A549 (cell line): ENCODE measurements at regions not wholly inside any gene's neighbourhood (a gene's known extent, or its start where the extent isn't known, plus 50 kb on each side); places are given as distances from the start of the nearest gene placed in this dataset.

Source experiments
- ATAC-seq, 2 experiments: fragments of 200-7000 bp in 1 of 2; fragments of >200 bp in 1 of 2; cut with Nextera tagmentation in 1 of 2; cut with Tn5 transposase in 1 of 2; 3 replicates each; pipeline versions ENCODE4 v1.8.0 to v1.9.1; 2018 to 2020; ENCODE audit warnings: mild to moderate bottlenecking in 1 of 2, moderate library complexity in 1 of 2
- CTCF ChIA-PET: fragments of 300-600 bp; sonication (Branson Sonifier 250); formaldehyde crosslinking; extraction: SDS; loops from one replicate; lab custom pipeline; 2021; ENCODE audit warnings: antibody characterized with exemption, inconsistent platforms; lab: Yijun Ruan, JAX
- POLR2A ChIA-PET: fragments of 350-600 bp; formaldehyde crosslinking; extraction: SDS; loops from one replicate; lab custom pipeline; 2021; ENCODE audit warnings: antibody characterized with exemption, inconsistent platforms; lab: Yijun Ruan, JAX
- DNase-seq, 2 experiments: peaks; one replicate each; pipeline versions ENCODE4 v3.0.0 to v3.0.0-alpha.2; 2011 to 2016; ENCODE audit warnings: low read depth in 1 of 2, low spot score in 1 of 2
- FAIRE-seq: peaks from 2 replicates; lab custom pipeline; 2011; peaks lifted over from hg19 to GRCh38; lab: Jason Lieb, UNC
- H3K27ac ChIP-seq, 2 experiments: fragments of >200 bp; sonication (Bioruptor Twin); formaldehyde crosslinking; 3 replicates each; pipeline ENCODE4 v1.5.1; 2016 to 2017
- H3K4me1 ChIP-seq: fragments of >200 bp; sonication (Bioruptor Twin); formaldehyde crosslinking; 3 replicates; pipeline ENCODE4 v1.6.1; 2016
- H3K4me2 ChIP-seq: fragments of >200 bp; sonication (Bioruptor Twin); formaldehyde crosslinking; 3 replicates; pipeline ENCODE4 v1.6.1; 2016
- H3K4me3 ChIP-seq: fragments of >200 bp; sonication (Bioruptor Twin); formaldehyde crosslinking; 3 replicates; pipeline ENCODE4 v1.5.1; 2016
- H3K9me3 ChIP-seq: fragments of >200 bp; sonication (Bioruptor Twin); formaldehyde crosslinking; 3 replicates; pipeline ENCODE4 v1.6.1; 2016
- ATOH8 ChIP-seq: fragments of 250-450 bp; sonication (Bioruptor Pico); IDR thresholded peaks from 2 replicates; pipeline ENCODE4 v1.5.0; 2020; ENCODE audit warnings: low read depth, mild to moderate bottlenecking, moderate library complexity
- BHLHE40 ChIP-seq: IDR thresholded peaks from 2 replicates; pipeline ENCODE4 v1.6.1; 2012; ENCODE audit warnings: low read depth, low read length, inconsistent platforms
- CBX2 ChIP-seq: fragments of 200-600 bp; sonication (generic); IDR thresholded peaks from 2 replicates; pipeline ENCODE4 v1.6.1; 2016; ENCODE audit warnings: low read depth, mild to moderate bottlenecking, borderline replicate concordance
- CBX8 ChIP-seq: fragments of 200-600 bp; sonication (generic); IDR thresholded peaks from 2 replicates; pipeline ENCODE4 v1.6.1; 2016
- EHF ChIP-seq: fragments of 250-450 bp; sonication (Bioruptor Pico); IDR thresholded peaks from 2 replicates; pipeline ENCODE4 v1.5.0; 2020; ENCODE audit warnings: mild to moderate bottlenecking
- EHMT2 ChIP-seq: fragments of 200-600 bp; sonication (generic); IDR thresholded peaks from 2 replicates; pipeline ENCODE4 v1.6.1; 2016; ENCODE audit warnings: antibody characterized with exemption, low read depth, mild to moderate bottlenecking, moderate library complexity
- ELK1 ChIP-seq: fragments of 150-350 bp; IDR thresholded peaks from 2 replicates; pipeline ENCODE4 v1.6.1; 2014; ENCODE audit warnings: low read depth, mild to moderate bottlenecking, low read length
- EP300 ChIP-seq, 2 experiments: fragments of >200 bp; sonication (Bioruptor Twin); formaldehyde crosslinking; IDR thresholded peaks; 2 replicates in 1 of 2; 3 replicates in 1 of 2; pipeline ENCODE4 v1.6.1; 2016 to 2017
- ESRRA ChIP-seq: fragments of 150-350 bp; IDR thresholded peaks from 2 replicates; pipeline ENCODE4 v1.6.1; 2014; ENCODE audit warnings: mild to moderate bottlenecking, low read length, borderline replicate concordance
- FOSL2 ChIP-seq, 2 experiments: fragments of 450-650 bp in 1 of 2; fragments of >200 bp in 1 of 2; sonication (Bioruptor Twin) in 1 of 2; formaldehyde crosslinking; IDR thresholded peaks; 2 replicates each; pipeline versions ENCODE4 v1.5.0 to v1.6.1; 2016 to 2020; ENCODE audit warnings: mild to moderate bottlenecking in 1 of 2, moderate library complexity in 1 of 2
- GATA3 ChIP-seq: IDR thresholded peaks from 2 replicates; pipeline ENCODE4 v1.6.1; 2012; ENCODE audit warnings: borderline replicate concordance
- HEYL ChIP-seq: fragments of 250-450 bp; sonication (Bioruptor Pico); IDR thresholded peaks from 2 replicates; pipeline ENCODE4 v1.8.0; 2021; ENCODE audit warnings: mild to moderate bottlenecking, moderate library complexity
- HMGXB4 ChIP-seq: fragments of 250-450 bp; sonication (Bioruptor Pico); IDR thresholded peaks from 2 replicates; pipeline ENCODE4 v1.5.0; 2021; ENCODE audit warnings: mild to moderate bottlenecking, moderate library complexity, borderline replicate concordance
- HOXA7 ChIP-seq: fragments of 250-450 bp; sonication (Bioruptor Pico); IDR thresholded peaks from 2 replicates; pipeline ENCODE4 v1.5.0; 2020; ENCODE audit warnings: mild to moderate bottlenecking, moderate library complexity
- HOXB13 ChIP-seq: fragments of 250-450 bp; sonication (Bioruptor Pico); IDR thresholded peaks from 2 replicates; pipeline ENCODE4 v1.5.0; 2020; ENCODE audit warnings: low read depth, mild to moderate bottlenecking, moderate library complexity
- HOXB5 ChIP-seq: fragments of 250-450 bp; sonication (Bioruptor Pico); IDR thresholded peaks from 2 replicates; pipeline ENCODE4 v1.5.0; 2020; ENCODE audit warnings: mild to moderate bottlenecking, moderate library complexity
- JUN ChIP-seq, 2 experiments: fragments of >200 bp; sonication (Bioruptor Twin); formaldehyde crosslinking; IDR thresholded peaks; 2 replicates in 1 of 2; 3 replicates in 1 of 2; pipeline ENCODE4 v1.6.1; 2016 to 2017
- JUNB ChIP-seq: fragments of >200 bp; sonication (Bioruptor Twin); formaldehyde crosslinking; IDR thresholded peaks from 2 replicates; pipeline ENCODE4 v1.6.1; 2016
- KDM1A ChIP-seq: fragments of 200-600 bp; sonication (generic); IDR thresholded peaks from 2 replicates; pipeline ENCODE4 v1.6.1; 2016; ENCODE audit warnings: low read depth, mild to moderate bottlenecking
- KDM5A ChIP-seq: fragments of 200-600 bp; sonication (generic); IDR thresholded peaks from 2 replicates; pipeline ENCODE4 v1.6.1; 2016; ENCODE audit warnings: antibody characterized with exemption, mild to moderate bottlenecking
- MAX ChIP-seq: IDR thresholded peaks from 2 replicates; pipeline ENCODE4 v1.6.1; 2012
- POLR2A ChIP-seq: IDR thresholded peaks from 2 replicates; pipeline ENCODE4 v1.6.1; 2012; ENCODE audit warnings: mild to moderate bottlenecking, low read length
- RCOR1 ChIP-seq: fragments of 150-350 bp; IDR thresholded peaks from 2 replicates; pipeline ENCODE4 v1.6.1; 2014; ENCODE audit warnings: antibody characterized with exemption, low read length, low read depth
- REST ChIP-seq: fragments of 200-600 bp; sonication (generic); IDR thresholded peaks from 2 replicates; pipeline ENCODE4 v1.6.1; 2016; ENCODE audit warnings: antibody characterized with exemption, mild to moderate bottlenecking, moderate library complexity
- RNF2 ChIP-seq: fragments of 200-600 bp; sonication (generic); IDR thresholded peaks from 2 replicates; pipeline ENCODE4 v1.6.1; 2016; ENCODE audit warnings: low read depth, mild to moderate bottlenecking, antibody characterized with exemption, moderate library complexity, borderline replicate concordance
- TFCP2L1 ChIP-seq: fragments of 250-450 bp; sonication (Bioruptor Pico); IDR thresholded peaks from 2 replicates; pipeline ENCODE4 v1.5.0; 2021; ENCODE audit warnings: mild to moderate bottlenecking
- ZSCAN20 ChIP-seq: fragments of 250-450 bp; sonication (Bioruptor Pico); IDR thresholded peaks from 2 replicates; pipeline ENCODE4 v1.8.0; 2022; ENCODE audit warnings: mild to moderate bottlenecking, moderate library complexity
- WGBS: methylation state at CpG from one replicate; pipeline ENCODE4 v1.1.6; 2017; ENCODE audit errors: missing lambda C conversion rate; 5-methylcytosine and 5-hydroxymethylcytosine counted together

- TF ChIP-seq POLR2A, result no peak
- no peak for TF ChIP-seq EHF (CRISPR knock-in tag)
- no peak for TF ChIP-seq HOXA7
- no peak for TF ChIP-seq ZSCAN20 (CRISPR knock-in tag)
- no peak for TF ChIP-seq RNF2
- no peak for TF ChIP-seq RCOR1
- TF ChIP-seq BHLHE40, result no peak
- TF ChIP-seq TFCP2L1, result no peak
- TF ChIP-seq JUNB, result no peak
- TF ChIP-seq GATA3, result no peak
- no peak for TF ChIP-seq HOXB5
- TF ChIP-seq EP300 (IDR thresholded peaks at IDR 0.05), result no peak
- TF ChIP-seq ATOH8, result no peak
- no peak for TF ChIP-seq HOXB13 (CRISPR knock-in tag)
- TF ChIP-seq HEYL (CRISPR knock-in tag), result no peak
- no peak for TF ChIP-seq MAX
- TF ChIP-seq, all 56 proteins: peak for 0
- no peak for DNase-seq
- no peak for ATAC-seq
- H3K4me2 ChIP-seq, result no peak overlapping the region
- CTCF ChIA-PET, result interaction anchor here (1.3 to 1.4 kb wide), 3 partner anchors 11 to 102 kb away, joined by 3 to 4 read pairs (median 3); no protein-coding TSS in a partner anchor
- POLR2A ChIA-PET, result no interaction called here
- no peak for FAIRE-seq
- H3K4me3 ChIP-seq, result no peak overlapping the region
- no peaks in the 10 kb centered on the region for H3K4me1 ChIP-seq
- H3K9me3 ChIP-seq, result no peaks in the 10 kb centered on the region; the same call in 2 of the 3 replicates
- WGBS, result 48% methylated on average over 4 of the region's 4 CpGs
- no peak overlapping the region for H3K27ac ChIP-seq
These were observed 108.3 kb upstream of the SLC24A3 start for GRCh38 chr20:19104186-19104585.

- ATAC-seq (no peak), FAIRE-seq (no peak)
These were observed 104.3 kb upstream of the SLC24A3 start for GRCh38 chr20:19108155-19108554.

GRCh38 chr20:19110285-19110684 lies 102.2 kb upstream of the SLC24A3 start:
- ChIA-PET CTCF (interaction anchor here (0.6 kb wide), 2 partner anchors 336 to 373 kb away, joined by 3 to 4 read pairs; no protein-coding TSS in a partner anchor), POLR2A (no interaction called here)
- ATAC-seq (no peak), DNase-seq (no peak), FAIRE-seq (no peak)
- Histone ChIP-seq H3K4me1 (no peaks in the 10 kb centered on the region), H3K9me3 (no peaks in the 10 kb centered on the region), H3K27ac (no peak overlapping the region), H3K4me3 (no peak overlapping the region), H3K4me2 (no peak overlapping the region)
- 27% methylated on average over 3 of the region's 3 CpGs for WGBS
- TF ChIP-seq HOXB13 (CRISPR knock-in tag), result no peak
- TF ChIP-seq FOSL2 (IDR thresholded peaks at IDR 0.05), result no peak
- TF ChIP-seq FOSL2 (CRISPR knock-in tag; IDR thresholded peaks at IDR 0.05), result no peak
- TF ChIP-seq KDM5A, result no peak
- TF ChIP-seq KDM1A, result no peak
- no peak for TF ChIP-seq JUN (IDR thresholded peaks at IDR 0.05)
- no peak for TF ChIP-seq ESRRA
- TF ChIP-seq CBX2, result no peak
- TF ChIP-seq POLR2A, result no peak
- no peak for TF ChIP-seq RCOR1
- TF ChIP-seq EHMT2, result no peak
- TF ChIP-seq ELK1, result no peak
- no peak for TF ChIP-seq REST
- no peak for TF ChIP-seq CBX8

More at GRCh38 chr20:19108155-19108554, 104.3 kb upstream of the SLC24A3 start:
- no peak for DNase-seq
- no peak overlapping the region for H3K4me2 ChIP-seq
- TF ChIP-seq HMGXB4 (CRISPR knock-in tag), result no peak
- H3K27ac ChIP-seq, result no peak overlapping the region
- no peaks in the 10 kb centered on the region for H3K4me1 ChIP-seq
- H3K4me3 ChIP-seq, result no peak overlapping the region
- WGBS, result 21% methylated on average over 7 of the region's 7 CpGs
- POLR2A ChIA-PET, result no interaction called here
- H3K9me3 ChIP-seq, result no peaks in the 10 kb centered on the region
- CTCF ChIA-PET, result no interaction called here
